Upper lobe of left lung (tissue), 6 donors: ENCODE measurements at regions not wholly inside any gene's neighbourhood (a gene's known extent, or its start where the extent isn't known, plus 50 kb on each side); places are given as distances from the start of the nearest gene placed in this dataset.

ENCODE experiments used
- ATAC-seq, 2 donors: fragments of 200-7000 bp; cut with Tn5 transposase; one replicate each; pipeline ENCODE4 v1.9.1; 2022; ENCODE audit warnings: mild to moderate bottlenecking in 2 of 2, moderate library complexity in 2 of 2; ENCODE audit not compliant: low FRiP score in 2 of 2
- DNase-seq, 2 donors: peaks; one replicate each; pipeline ENCODE4 v3.0.0-alpha.2; 2019 to 2020
- H3K27ac ChIP-seq, 4 donors: fragments of 200-600 bp; sonication (generic); one replicate each; pipeline ENCODE4 v1.5.1; 2016 to 2019
- H3K27me3 ChIP-seq, 4 donors: fragments of 200-600 bp; sonication (generic); one replicate each; pipeline ENCODE4 v1.5.1; 2017 to 2019
- H3K36me3 ChIP-seq, 4 donors: fragments of 200-600 bp; sonication (generic); one replicate each; pipeline ENCODE4 v1.5.1; 2016 to 2019
- H3K4me1 ChIP-seq, 4 donors: fragments of 200-600 bp; sonication (generic); one replicate each; pipeline ENCODE4 v1.5.1; 2018 to 2019
- H3K4me3 ChIP-seq, 4 donors: fragments of 200-600 bp; sonication (generic); one replicate each; pipeline ENCODE4 v1.5.1; 2017 to 2019; ENCODE audit warnings: mild to moderate bottlenecking in 2 of 4, moderate library complexity in 1 of 4
- H3K9me3 ChIP-seq, 4 donors: fragments of 200-600 bp; sonication (generic); one replicate each; pipeline ENCODE4 v1.5.1; 2018 to 2019
- CTCF ChIP-seq, 6 experiments: fragments of 450-650 bp in 4 of 6; fragments of 200-600 bp in 2 of 6; sonication (generic) in 2 of 6; IDR thresholded peaks; one replicate each; pipeline ENCODE4 v1.5.1; 2016 to 2019; ENCODE audit warnings: antibody characterized with exemption in 6 of 6
- EP300 ChIP-seq, 4 donors: sonication (generic); formaldehyde crosslinking; IDR thresholded peaks; one replicate each; pipeline ENCODE4 v1.5.1; 2017; ENCODE audit warnings: antibody characterized with exemption in 4 of 4, control low read depth in 2 of 4
- POLR2A ChIP-seq, 4 donors: fragments of 450-650 bp; IDR thresholded peaks; one replicate each; pipeline ENCODE4 v1.5.1; 2016 to 2017; ENCODE audit warnings: antibody characterized with exemption in 4 of 4, mild to moderate bottlenecking in 2 of 4
- POLR2AphosphoS5 ChIP-seq, 2 donors: sonication (generic); formaldehyde crosslinking; IDR thresholded peaks; one replicate each; pipeline ENCODE4 v1.5.1; 2017; ENCODE audit warnings: antibody characterized with exemption in 2 of 2
- WGBS, 2 donors: methylation state at CpG; one replicate each; pipeline ENCODE4 v1.1.5; 2017 to 2018; 5-methylcytosine and 5-hydroxymethylcytosine counted together
- donor health status: DM: no; HTN: no; CAD: no; lungs with moderate emphysema.
- donor health status: DM: no; HTN: yes; CAD: no; lungs with severe emphysema.

DNA sequence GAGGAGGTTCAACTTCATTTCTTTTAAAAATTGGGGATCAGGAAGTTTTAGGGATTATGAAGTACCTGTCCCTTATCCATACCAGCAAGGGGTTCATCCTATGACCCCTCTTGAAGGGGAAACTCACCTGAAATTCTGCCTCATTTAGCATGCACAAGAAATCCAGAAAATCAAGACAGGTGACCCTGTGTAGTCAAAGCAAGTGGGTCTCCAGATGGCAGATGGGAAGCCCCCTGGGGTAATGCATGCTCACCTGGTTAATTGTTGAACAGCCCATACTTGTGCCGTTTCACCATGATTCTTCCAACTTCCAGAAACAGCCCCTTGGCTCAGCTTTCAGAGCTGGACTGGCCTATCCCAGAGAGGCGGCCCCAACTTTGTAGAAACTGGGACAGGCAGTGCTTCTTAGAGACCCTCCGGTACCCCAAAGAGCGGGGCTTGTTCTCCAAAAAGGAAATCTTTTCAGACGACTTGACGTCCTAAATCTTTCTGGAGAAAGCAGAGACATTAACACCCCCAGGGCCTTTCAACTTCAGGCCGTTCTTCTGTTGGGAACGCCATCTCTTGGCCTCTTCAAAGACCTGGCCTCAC lies 66.3 kb upstream of the ESRRB start:
- TF ChIP-seq POLR2A (IDR thresholded peaks at IDR 0.05) (no peak), EP300 (IDR thresholded peaks at IDR 0.05) (no peak), POLR2AphosphoS5 (IDR thresholded peaks at IDR 0.05) (no peak), CTCF (IDR thresholded peaks at IDR 0.05) (no peak)
- ATAC-seq (no peak), DNase-seq (no peak)
- no peaks in the 10 kb centered on the region for H3K4me1 ChIP-seq
- WGBS, 2 donors = 71 to 75% methylated on average over 7 to 8 of the region's 8 CpGs
- H3K4me3 ChIP-seq = no peak overlapping the region
- no peaks in the 10 kb centered on the region for H3K27me3 ChIP-seq
- no peaks in the 10 kb centered on the region for H3K9me3 ChIP-seq
- H3K27ac ChIP-seq = no peak overlapping the region
- H3K36me3 ChIP-seq = no peaks in the 10 kb centered on the region

- DNase-seq = no peak
- WGBS, 2 donors = 37 to 40% methylated on average over 13 of the region's 13 CpGs
- H3K27ac ChIP-seq = no peak overlapping the region
- no peak for ATAC-seq
- no peaks in the 10 kb centered on the region for H3K27me3 ChIP-seq
- TF ChIP-seq EP300 (IDR thresholded peaks at IDR 0.05) (no peak), CTCF (IDR thresholded peaks at IDR 0.05) (no peak), POLR2A (IDR thresholded peaks at IDR 0.05) (no peak), POLR2AphosphoS5 (IDR thresholded peaks at IDR 0.05) (no peak)
- no peaks in the 10 kb centered on the region for H3K36me3 ChIP-seq
- no peaks in the 10 kb centered on the region for H3K4me1 ChIP-seq
- no peaks in the 10 kb centered on the region for H3K9me3 ChIP-seq
- no peak overlapping the region for H3K4me3 ChIP-seq
These were observed 64.7 kb upstream of the ESRRB start for GRCh38 chr14:76311079-76311758.

GRCh38 chr14:76312821-76313220 lies 63.1 kb upstream of the ESRRB start:
- Histone ChIP-seq H3K27me3 (no peaks in the 10 kb centered on the region), H3K36me3 (no peaks in the 10 kb centered on the region), H3K9me3 (no peaks in the 10 kb centered on the region), H3K4me1 (no peaks in the 10 kb centered on the region), H3K4me3 (no peak overlapping the region), H3K27ac (no peak overlapping the region)
- WGBS, 2 donors = 61 to 64% methylated on average over 4 of the region's 4 CpGs
- TF ChIP-seq CTCF (IDR thresholded peaks at IDR 0.05) (no peak), POLR2A (IDR thresholded peaks at IDR 0.05) (no peak), POLR2AphosphoS5 (IDR thresholded peaks at IDR 0.05) (no peak), EP300 (IDR thresholded peaks at IDR 0.05) (no peak)
- no peak for DNase-seq
- no peak for ATAC-seq

- 40 to 47% methylated on average over 4 of the region's 4 CpGs for WGBS, 2 donors
These were observed 62.6 kb upstream of the ESRRB start for GRCh38 chr14:76313303-76313702.

More at GRCh38 chr14:76313303-76313702, 62.6 kb upstream of the ESRRB start:
- TF ChIP-seq EP300 (IDR thresholded peaks at IDR 0.05) (no peak), POLR2A (IDR thresholded peaks at IDR 0.05) (no peak), CTCF (IDR thresholded peaks at IDR 0.05) (no peak), POLR2AphosphoS5 (IDR thresholded peaks at IDR 0.05) (no peak)
- no peaks in the 10 kb centered on the region for H3K9me3 ChIP-seq
- H3K27ac ChIP-seq = no peak overlapping the region
- DNase-seq (no peak), ATAC-seq (no peak)
- no peaks in the 10 kb centered on the region for H3K27me3 ChIP-seq
- H3K4me1 ChIP-seq = no peaks in the 10 kb centered on the region
- no peak overlapping the region for H3K4me3 ChIP-seq
- H3K36me3 ChIP-seq = no peaks in the 10 kb centered on the region
